Rectal smooth muscle tissue (tissue), 1 donor: ENCODE measurements at regions not wholly inside any gene's neighbourhood (a gene's known extent, or its start where the extent isn't known, plus 50 kb on each side); places are given as distances from the start of the nearest gene placed in this dataset.

ENCODE experiments used
- H3K27ac ChIP-seq: one replicate; pipeline ENCODE4 v1.7.0; 2013; ENCODE audit warnings: low read depth, low read length, inconsistent platforms
- H3K27me3 ChIP-seq: one replicate; pipeline ENCODE4 v1.7.0; 2013; ENCODE audit warnings: low read length; ENCODE audit not compliant: control insufficient read depth, insufficient read depth
- H3K36me3 ChIP-seq: one replicate; pipeline ENCODE4 v1.7.0; 2013; ENCODE audit warnings: low read length; ENCODE audit not compliant: control insufficient read depth, insufficient read depth
- H3K4me1 ChIP-seq: one replicate; pipeline ENCODE4 v1.7.0; 2013; ENCODE audit warnings: low read length; ENCODE audit not compliant: control insufficient read depth, insufficient read depth
- H3K4me3 ChIP-seq: one replicate; pipeline ENCODE4 v1.7.0; 2013; ENCODE audit warnings: low read length
- H3K9ac ChIP-seq: one replicate; pipeline ENCODE4 v1.7.0; 2013; ENCODE audit warnings: low read length

GRCh38 chr7:22563032-22563501 is 63.1 kb upstream of the STEAP1B start:
- H3K9ac ChIP-seq: no peak overlapping the region
- H3K4me1 ChIP-seq: peaks cover 10% of the 10 kb centered on the region
- H3K4me3 ChIP-seq: no peak overlapping the region
- no peaks in the 10 kb centered on the region for H3K27me3 ChIP-seq
- no peak overlapping the region for H3K27ac ChIP-seq
- no peaks in the 10 kb centered on the region for H3K36me3 ChIP-seq

- H3K36me3 ChIP-seq: no peaks in the 10 kb centered on the region
- no peaks in the 10 kb centered on the region for H3K27me3 ChIP-seq
- H3K9ac ChIP-seq: no peak overlapping the region
- H3K4me1 ChIP-seq: peaks cover 10% of the 10 kb centered on the region
- H3K27ac ChIP-seq: no peak overlapping the region
- H3K4me3 ChIP-seq: no peak overlapping the region
These were observed 62.1 kb upstream of the STEAP1B start for GRCh38 chr7:22561895-22562593.

- no peak overlapping the region for H3K9ac ChIP-seq
- H3K27ac ChIP-seq: no peak overlapping the region
- no peak overlapping the region for H3K4me3 ChIP-seq
- no peaks in the 10 kb centered on the region for H3K27me3 ChIP-seq
- no peaks in the 10 kb centered on the region for H3K36me3 ChIP-seq
- peaks cover 10% of the 10 kb centered on the region for H3K4me1 ChIP-seq
These were observed 61.4 kb upstream of the STEAP1B start for GRCh38 chr7:22561321-22561811.

GRCh38 chr7:22559829-22560489 is 60.0 kb upstream of the STEAP1B start:
- Histone ChIP-seq H3K9ac (no peak overlapping the region), H3K4me1 (peaks cover 10% of the 10 kb centered on the region), H3K4me3 (no peak overlapping the region), H3K27me3 (no peaks in the 10 kb centered on the region), H3K27ac (no peak overlapping the region), H3K36me3 (no peaks in the 10 kb centered on the region)

- H3K4me3 ChIP-seq: no peak overlapping the region
- H3K9ac ChIP-seq: no peak overlapping the region
- H3K27me3 ChIP-seq: no peaks in the 10 kb centered on the region
- no peak overlapping the region for H3K27ac ChIP-seq
- H3K4me1 ChIP-seq: peaks cover 10% of the 10 kb centered on the region
- H3K36me3 ChIP-seq: no peaks in the 10 kb centered on the region
These were observed 57.2 kb upstream of the STEAP1B start for GRCh38 chr7:22557167-22557566.

- Histone ChIP-seq H3K9ac (no peak overlapping the region), H3K4me3 (no peak overlapping the region), H3K36me3 (no peaks in the 10 kb centered on the region), H3K27me3 (no peaks in the 10 kb centered on the region), H3K27ac (no peak overlapping the region), H3K4me1 (no peaks in the 10 kb centered on the region)
These were observed 55.5 kb upstream of the STEAP1B start for GRCh38 chr7:22555476-22555875.

GRCh38 chr7:22554184-22554583 is 54.2 kb upstream of the STEAP1B start:
- peaks cover 7% of the 10 kb centered on the region for H3K27me3 ChIP-seq
- H3K4me1 ChIP-seq: no peaks in the 10 kb centered on the region
- H3K9ac ChIP-seq: no peak overlapping the region
- H3K27ac ChIP-seq: no peak overlapping the region
- no peaks in the 10 kb centered on the region for H3K36me3 ChIP-seq
- H3K4me3 ChIP-seq: no peak overlapping the region

- Histone ChIP-seq H3K4me3 (no peak overlapping the region), H3K27ac (no peak overlapping the region), H3K4me1 (no peaks in the 10 kb centered on the region), H3K36me3 (no peaks in the 10 kb centered on the region), H3K9ac (no peak overlapping the region), H3K27me3 (peaks cover 7% of the 10 kb centered on the region)
These were observed 52.0 kb upstream of the STEAP1B start for GRCh38 chr7:22551768-22552513.

GRCh38 chr7:22550514-22551030 is 50.6 kb upstream of the STEAP1B start:
- no peaks in the 10 kb centered on the region for H3K36me3 ChIP-seq
- no peak overlapping the region for H3K4me3 ChIP-seq
- no peaks in the 10 kb centered on the region for H3K4me1 ChIP-seq
- peaks cover 7% of the 10 kb centered on the region for H3K27me3 ChIP-seq
- no peak overlapping the region for H3K9ac ChIP-seq
- no peak overlapping the region for H3K27ac ChIP-seq

- H3K36me3 ChIP-seq: no peaks in the 10 kb centered on the region
- no peak overlapping the region for H3K9ac ChIP-seq
- no peak overlapping the region for H3K27ac ChIP-seq
- H3K4me1 ChIP-seq: no peaks in the 10 kb centered on the region
- H3K4me3 ChIP-seq: no peak overlapping the region
- peaks cover 7% of the 10 kb centered on the region for H3K27me3 ChIP-seq
These were observed 49.9 kb upstream of the STEAP1B start for GRCh38 chr7:22549667-22550513.
